ENCODE measurements at regions not wholly inside any gene's neighbourhood (a gene's known extent, or its start where the extent isn't known, plus 50 kb on each side); places are given as distances from the start of the nearest gene placed in this dataset.

DNA sequence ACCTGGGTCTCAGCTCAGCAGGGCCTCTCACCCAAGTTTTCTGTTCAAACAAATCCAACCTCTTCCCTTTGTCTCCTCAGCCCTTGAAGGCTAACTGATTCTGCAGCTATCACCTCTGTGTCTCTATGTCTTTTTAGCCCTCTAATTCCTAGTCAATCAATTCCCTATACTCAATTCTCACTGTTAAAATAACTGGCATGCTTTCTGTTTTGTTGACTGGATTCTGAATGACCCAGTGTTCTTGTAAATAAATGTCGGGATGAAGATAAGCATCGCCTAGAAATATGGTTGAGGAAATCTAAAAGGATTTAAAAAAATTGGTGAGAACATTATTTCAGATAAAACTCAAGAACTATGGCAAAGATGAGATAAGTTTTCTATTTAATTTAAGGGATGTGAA, 210.2 kb downstream of the ICE1 start:
- intact Hi-C loops (cut with DNase I): loop anchor here in 1 of 2 donors (10.0 kb wide), 1 partner anchor 922 kb away; no protein-coding TSS in a partner anchor
- Histone ChIP-seq H3K27ac (ENCODE audit: low read depth in 1 of 2, low read length in 2 of 2) (no peak overlapping the region), H3K4me1 (ENCODE audit: control insufficient read depth in 1 of 2, insufficient read depth in 2 of 2, low read length in 2 of 2) (peaks cover under 1 to 5% of the 10 kb centered on the region in 2 donors), H3K27me3 (ENCODE audit: control insufficient read depth in 1 of 2, insufficient read depth in 2 of 2, low read length in 1 of 2) (no peaks in the 10 kb centered on the region), H3K4me3 (ENCODE audit: low read length in 2 of 2) (no peak overlapping the region), H3K36me3 (ENCODE audit: control insufficient read depth in 1 of 2, insufficient read depth in 2 of 2, low read length in 1 of 2) (no peaks in the 10 kb centered on the region), H3K9me3 (ENCODE audit: control insufficient read depth, low read length) (no peaks in the 10 kb centered on the region)
- 75 to 80% methylated on average over 2 of the region's 2 CpGs for whole genome bisulfite sequencing, 2 donors
- DNase-seq (no peak), ATAC-seq (ENCODE audit: low FRiP score) (no peak)

DNA sequence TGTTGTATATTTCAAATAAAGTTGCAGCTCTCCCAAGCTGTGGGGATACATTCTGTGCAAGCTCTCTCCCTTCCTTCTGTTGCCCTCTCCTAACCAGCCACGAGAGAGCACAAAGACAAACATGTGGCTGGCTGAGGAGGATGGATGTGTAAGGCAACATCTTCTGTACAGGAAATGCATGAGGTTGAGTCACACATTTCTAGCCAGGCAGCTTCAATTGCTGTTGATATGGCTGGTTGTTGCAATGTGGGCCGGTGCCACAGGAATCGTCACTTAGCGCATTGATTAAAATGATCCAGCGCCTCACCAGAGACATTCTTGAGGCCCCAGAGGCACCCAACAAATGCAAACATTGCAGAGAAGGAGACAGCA, 207.1 kb downstream of the ICE1 start:
- no peak for ATAC-seq (ENCODE audit: low FRiP score)
- intact Hi-C loops (cut with DNase I): no loop called here
- H3K9me3 ChIP-seq (ENCODE audit: control insufficient read depth, low read length): no peaks in the 10 kb centered on the region
- H3K27me3 ChIP-seq (ENCODE audit: control insufficient read depth in 1 of 2, insufficient read depth in 2 of 2, low read length in 1 of 2): no peaks in the 10 kb centered on the region
- no peak overlapping the region for H3K27ac ChIP-seq (ENCODE audit: low read depth in 1 of 2, low read length in 2 of 2)
- no peaks in the 10 kb centered on the region for H3K4me1 ChIP-seq (ENCODE audit: control insufficient read depth in 1 of 2, insufficient read depth in 2 of 2, low read length in 2 of 2)
- no peaks in the 10 kb centered on the region for H3K36me3 ChIP-seq (ENCODE audit: control insufficient read depth in 1 of 2, insufficient read depth in 2 of 2, low read length in 1 of 2)
- no peak overlapping the region for H3K4me3 ChIP-seq (ENCODE audit: low read length in 2 of 2)
- 53 to 54% methylated on average over 5 of the region's 5 CpGs for WGBS, 2 donors
- DNase-seq: peak in 1 of 2 donors; percentile 34

DNA sequence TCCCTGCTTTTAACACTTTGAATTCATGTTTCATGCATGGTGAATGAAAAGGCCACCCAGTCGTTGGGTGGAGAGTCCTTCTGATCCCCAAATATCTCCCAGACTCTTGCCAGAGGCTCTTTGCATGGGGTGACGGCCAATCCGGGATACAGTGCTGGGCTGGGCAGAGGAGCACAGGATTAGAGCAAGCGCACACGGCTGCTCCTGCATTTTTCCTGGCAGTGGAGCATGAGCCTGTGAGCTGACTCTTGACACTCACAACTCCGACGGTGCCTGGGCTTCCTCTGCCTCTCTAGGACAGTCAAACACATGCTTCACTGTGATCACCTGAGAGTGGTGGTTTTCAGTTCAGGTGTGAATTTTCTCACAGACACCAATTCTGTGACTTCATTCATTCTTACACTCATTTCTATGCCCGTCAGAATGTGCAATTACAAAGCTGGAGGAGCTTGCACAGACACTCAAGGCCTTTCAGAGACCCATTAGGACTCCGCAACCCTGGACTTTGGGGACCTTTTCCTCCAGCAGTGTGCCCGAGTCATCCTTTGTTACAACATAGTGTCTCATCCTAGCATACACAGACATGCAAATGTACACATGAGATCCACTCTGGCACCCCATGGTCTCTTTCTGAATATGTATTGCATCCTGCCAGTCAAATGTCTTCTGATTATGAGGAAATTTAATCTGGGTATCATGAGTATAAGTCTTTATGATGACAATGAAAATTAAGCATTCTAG, 206.6 kb downstream of the ICE1 start:
- H3K4me3 ChIP-seq (ENCODE audit: low read length in 2 of 2): no peak overlapping the region
- intact Hi-C loops (cut with DNase I): no loop called here
- peak in 1 of 2 donors; percentile 55 for DNase-seq
- no peaks in the 10 kb centered on the region for H3K27me3 ChIP-seq (ENCODE audit: control insufficient read depth in 1 of 2, insufficient read depth in 2 of 2, low read length in 1 of 2)
- H3K27ac ChIP-seq (ENCODE audit: low read depth in 1 of 2, low read length in 2 of 2): no peak overlapping the region
- 86 to 88% methylated on average over 10 of the region's 10 CpGs for WGBS, 2 donors
- H3K36me3 ChIP-seq (ENCODE audit: control insufficient read depth in 1 of 2, insufficient read depth in 2 of 2, low read length in 1 of 2): no peaks in the 10 kb centered on the region
- no peak for ATAC-seq (ENCODE audit: low FRiP score)
- no peaks in the 10 kb centered on the region for H3K4me1 ChIP-seq (ENCODE audit: control insufficient read depth in 1 of 2, insufficient read depth in 2 of 2, low read length in 2 of 2)
- H3K9me3 ChIP-seq (ENCODE audit: control insufficient read depth, low read length): no peaks in the 10 kb centered on the region

DNA sequence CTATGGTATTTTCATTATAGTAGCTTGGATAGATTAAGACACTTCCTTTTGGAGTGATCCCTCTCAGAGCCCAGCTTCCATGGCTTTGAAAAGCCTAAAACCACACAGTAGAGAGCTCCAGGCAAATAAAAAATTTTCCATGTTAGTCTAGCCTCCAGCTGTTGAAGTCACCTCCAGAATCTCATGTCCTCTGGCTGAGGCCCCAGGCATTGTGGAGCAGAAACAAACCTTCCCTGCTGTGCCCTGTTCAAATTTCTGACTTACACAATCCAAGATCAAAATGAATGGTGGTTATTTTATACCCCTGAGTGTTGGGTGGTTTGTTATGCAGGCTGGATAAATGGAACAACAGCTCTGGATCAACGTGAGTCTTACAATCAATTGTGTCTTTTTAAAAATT, 203.9 kb downstream of the ICE1 start:
- no peak overlapping the region for H3K27ac ChIP-seq (ENCODE audit: low read depth in 1 of 2, low read length in 2 of 2)
- H3K36me3 ChIP-seq (ENCODE audit: control insufficient read depth in 1 of 2, insufficient read depth in 2 of 2, low read length in 1 of 2): no peaks in the 10 kb centered on the region
- H3K9me3 ChIP-seq (ENCODE audit: control insufficient read depth, low read length): no peaks in the 10 kb centered on the region
- 79 to 90% methylated on average over 1 of the region's 1 CpG for WGBS, 2 donors
- H3K4me1 ChIP-seq (ENCODE audit: control insufficient read depth in 1 of 2, insufficient read depth in 2 of 2, low read length in 2 of 2): no peaks in the 10 kb centered on the region
- intact Hi-C loops (cut with DNase I): no loop called here
- ATAC-seq (ENCODE audit: low FRiP score): no peak
- no peaks in the 10 kb centered on the region for H3K27me3 ChIP-seq (ENCODE audit: control insufficient read depth in 1 of 2, insufficient read depth in 2 of 2, low read length in 1 of 2)
- DNase-seq: no peak
- H3K4me3 ChIP-seq (ENCODE audit: low read length in 2 of 2): no peak overlapping the region

DNA sequence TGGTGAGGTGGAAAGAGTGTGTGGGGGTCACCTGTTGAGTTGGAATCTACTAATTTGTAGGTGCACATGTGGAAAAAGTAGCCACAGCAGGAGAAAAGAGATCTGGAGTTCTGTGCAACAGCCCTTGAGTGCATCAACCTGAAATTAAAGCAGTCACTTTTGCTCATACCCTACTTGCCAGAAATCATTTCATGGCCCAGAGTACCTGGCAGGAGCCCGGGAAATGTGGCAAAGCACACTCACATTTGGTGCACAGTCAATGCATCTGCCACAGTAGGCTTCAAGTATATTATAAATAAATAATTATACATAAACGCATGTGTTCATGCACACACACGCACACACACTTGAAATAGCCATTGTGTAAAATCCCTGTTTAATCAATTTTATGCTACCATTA, 203.0 kb downstream of the ICE1 start:
- Histone ChIP-seq H3K27ac (ENCODE audit: low read depth in 1 of 2, low read length in 2 of 2) (no peak overlapping the region), H3K9me3 (ENCODE audit: control insufficient read depth, low read length) (peaks cover 2% of the 10 kb centered on the region), H3K36me3 (ENCODE audit: control insufficient read depth in 1 of 2, insufficient read depth in 2 of 2, low read length in 1 of 2) (no peaks in the 10 kb centered on the region), H3K27me3 (ENCODE audit: control insufficient read depth in 1 of 2, insufficient read depth in 2 of 2, low read length in 1 of 2) (no peaks in the 10 kb centered on the region), H3K4me1 (ENCODE audit: control insufficient read depth in 1 of 2, insufficient read depth in 2 of 2, low read length in 2 of 2) (no peaks in the 10 kb centered on the region), H3K4me3 (ENCODE audit: low read length in 2 of 2) (no peak overlapping the region)
- 81 to 84% methylated on average over 3 of the region's 3 CpGs for WGBS, 2 donors
- no peak for DNase-seq
- intact Hi-C loops (cut with DNase I): no loop called here
- no peak for ATAC-seq (ENCODE audit: low FRiP score)

DNA sequence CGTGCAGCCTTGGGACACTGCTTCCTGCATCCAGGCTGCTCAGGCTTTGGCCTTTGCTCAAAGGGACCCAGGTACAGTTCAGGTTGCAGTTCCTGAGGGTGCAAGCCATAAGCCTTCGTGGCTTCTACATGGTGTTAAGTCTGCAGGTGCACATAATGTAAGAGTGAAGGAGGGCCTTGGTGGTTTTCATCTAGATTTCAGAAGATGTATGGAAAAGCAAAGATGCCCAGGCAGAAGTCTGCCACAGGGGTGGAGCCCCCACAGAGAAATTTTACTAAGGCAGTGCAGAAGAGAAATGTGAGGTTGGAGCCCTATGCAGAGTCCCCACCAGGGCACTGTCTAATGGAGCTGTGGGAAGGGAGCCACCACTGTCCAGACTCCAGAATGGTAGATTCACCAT, 200.9 kb downstream of the ICE1 start:
- Histone ChIP-seq H3K27ac (ENCODE audit: low read depth in 1 of 2, low read length in 2 of 2) (no peak overlapping the region), H3K4me3 (ENCODE audit: low read length in 2 of 2) (no peak overlapping the region), H3K9me3 (ENCODE audit: control insufficient read depth, low read length) (peaks cover 2% of the 10 kb centered on the region), H3K27me3 (ENCODE audit: control insufficient read depth in 1 of 2, insufficient read depth in 2 of 2, low read length in 1 of 2) (no peaks in the 10 kb centered on the region), H3K36me3 (ENCODE audit: control insufficient read depth in 1 of 2, insufficient read depth in 2 of 2, low read length in 1 of 2) (no peaks in the 10 kb centered on the region), H3K4me1 (ENCODE audit: control insufficient read depth in 1 of 2, insufficient read depth in 2 of 2, low read length in 2 of 2) (no peaks in the 10 kb centered on the region)
- intact Hi-C loops (cut with DNase I): no loop called here
- ATAC-seq (ENCODE audit: low FRiP score) (no peak), DNase-seq (no peak)
- WGBS, 2 donors: 89 to 92% methylated on average over 2 of the region's 2 CpGs

DNA sequence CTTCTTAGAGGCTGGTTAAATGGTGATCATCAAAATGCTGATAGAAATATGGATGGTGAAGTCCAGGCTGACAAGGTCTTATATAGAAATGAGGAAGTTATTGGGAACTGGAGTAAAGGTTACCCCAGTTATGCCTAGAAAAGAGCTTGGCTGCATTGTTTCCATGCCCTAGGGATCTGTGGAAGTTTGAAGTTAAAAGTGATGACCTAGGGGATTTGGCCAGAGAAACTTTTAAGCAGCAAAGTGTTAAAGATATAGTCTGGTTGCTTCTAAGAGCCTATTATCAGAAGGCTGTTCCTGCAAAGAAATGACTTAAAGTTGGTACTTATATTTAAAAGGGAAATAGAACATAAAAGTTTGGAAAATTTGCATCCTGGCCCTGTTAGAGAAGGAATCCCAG, 200.3 kb downstream of the ICE1 start:
- H3K27ac ChIP-seq (ENCODE audit: low read depth in 1 of 2, low read length in 2 of 2): no peak overlapping the region
- DNase-seq: no peak
- ATAC-seq (ENCODE audit: low FRiP score): no peak
- intact Hi-C loops (cut with DNase I): no loop called here
- no peaks in the 10 kb centered on the region for H3K4me1 ChIP-seq (ENCODE audit: control insufficient read depth in 1 of 2, insufficient read depth in 2 of 2, low read length in 2 of 2)
- no peaks in the 10 kb centered on the region for H3K27me3 ChIP-seq (ENCODE audit: control insufficient read depth in 1 of 2, insufficient read depth in 2 of 2, low read length in 1 of 2)
- no peak overlapping the region for H3K4me3 ChIP-seq (ENCODE audit: low read length in 2 of 2)
- H3K36me3 ChIP-seq (ENCODE audit: control insufficient read depth in 1 of 2, insufficient read depth in 2 of 2, low read length in 1 of 2): no peaks in the 10 kb centered on the region
- peaks cover 2% of the 10 kb centered on the region for H3K9me3 ChIP-seq (ENCODE audit: control insufficient read depth, low read length)

DNA sequence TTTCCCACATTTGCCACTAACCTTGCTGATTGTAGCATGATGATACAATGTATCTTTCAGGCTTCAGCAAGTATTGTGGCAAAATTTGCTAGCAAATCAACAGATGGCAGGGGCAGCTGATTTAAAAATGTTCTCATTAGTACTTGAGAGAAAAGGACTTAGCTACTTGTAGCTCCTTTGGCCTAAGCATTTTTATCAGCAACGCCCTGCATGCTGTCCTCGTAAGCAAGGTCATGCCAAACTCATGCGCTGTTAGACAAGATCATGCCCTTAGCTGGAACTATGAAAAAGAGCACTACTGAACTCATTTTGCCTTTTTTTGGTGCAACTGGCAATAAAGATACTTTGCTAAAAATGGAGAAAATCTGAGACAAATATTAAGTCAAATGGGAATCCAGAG, 197.1 kb downstream of the ICE1 start:
- no peak for DNase-seq
- H3K4me1 ChIP-seq (ENCODE audit: control insufficient read depth in 1 of 2, insufficient read depth in 2 of 2, low read length in 2 of 2): peaks cover 0 to 4% of the 10 kb centered on the region in 2 donors
- 89 to 92% methylated on average over 3 of the region's 3 CpGs for WGBS, 2 donors
- no peak overlapping the region for H3K4me3 ChIP-seq (ENCODE audit: low read length in 2 of 2)
- intact Hi-C loops (cut with DNase I): no loop called here
- H3K27ac ChIP-seq (ENCODE audit: low read depth in 1 of 2, low read length in 2 of 2): no peak overlapping the region
- no peaks in the 10 kb centered on the region for H3K27me3 ChIP-seq (ENCODE audit: control insufficient read depth in 1 of 2, insufficient read depth in 2 of 2, low read length in 1 of 2)
- no peaks in the 10 kb centered on the region for H3K36me3 ChIP-seq (ENCODE audit: control insufficient read depth in 1 of 2, insufficient read depth in 2 of 2, low read length in 1 of 2)
- H3K9me3 ChIP-seq (ENCODE audit: control insufficient read depth, low read length): peaks cover 2% of the 10 kb centered on the region
- ATAC-seq (ENCODE audit: low FRiP score): no peak

DNA sequence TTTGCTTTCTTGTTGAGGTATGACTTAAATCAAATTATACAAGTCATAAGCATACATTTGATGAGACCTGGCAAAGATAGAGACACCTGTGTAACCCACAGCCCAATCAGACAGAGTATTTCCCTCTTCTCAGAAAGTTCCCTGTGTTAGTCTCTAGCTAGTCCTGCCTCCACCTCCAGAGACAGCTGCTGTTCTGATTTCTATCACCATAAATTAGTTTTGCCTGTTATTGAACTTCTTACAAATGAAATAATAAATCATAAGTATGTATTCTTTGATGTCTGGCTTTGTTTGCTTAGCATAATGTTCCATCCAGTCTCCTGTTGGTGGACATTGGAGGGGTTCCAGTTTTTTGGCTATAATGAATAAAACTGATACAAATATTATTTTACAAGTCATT, 194.5 kb downstream of the ICE1 start:
- Histone ChIP-seq H3K36me3 (ENCODE audit: control insufficient read depth in 1 of 2, insufficient read depth in 2 of 2, low read length in 1 of 2) (no peaks in the 10 kb centered on the region), H3K27ac (ENCODE audit: low read depth in 1 of 2, low read length in 2 of 2) (no peak overlapping the region), H3K4me3 (ENCODE audit: low read length in 2 of 2) (no peak overlapping the region), H3K4me1 (ENCODE audit: control insufficient read depth in 1 of 2, insufficient read depth in 2 of 2, low read length in 2 of 2) (peaks cover 0 to 4% of the 10 kb centered on the region in 2 donors), H3K27me3 (ENCODE audit: control insufficient read depth in 1 of 2, insufficient read depth in 2 of 2, low read length in 1 of 2) (no peaks in the 10 kb centered on the region), H3K9me3 (ENCODE audit: control insufficient read depth, low read length) (peaks cover 2% of the 10 kb centered on the region)
- ATAC-seq (ENCODE audit: low FRiP score) (no peak), DNase-seq (no peak)
- intact Hi-C loops (cut with DNase I): no loop called here

All from aorta (tissue), 5 donors.